ENCODE measurements at regions not wholly inside any gene's neighbourhood (a gene's known extent, or its start where the extent isn't known, plus 50 kb on each side); places are given as distances from the start of the nearest gene placed in this dataset.

DNA sequence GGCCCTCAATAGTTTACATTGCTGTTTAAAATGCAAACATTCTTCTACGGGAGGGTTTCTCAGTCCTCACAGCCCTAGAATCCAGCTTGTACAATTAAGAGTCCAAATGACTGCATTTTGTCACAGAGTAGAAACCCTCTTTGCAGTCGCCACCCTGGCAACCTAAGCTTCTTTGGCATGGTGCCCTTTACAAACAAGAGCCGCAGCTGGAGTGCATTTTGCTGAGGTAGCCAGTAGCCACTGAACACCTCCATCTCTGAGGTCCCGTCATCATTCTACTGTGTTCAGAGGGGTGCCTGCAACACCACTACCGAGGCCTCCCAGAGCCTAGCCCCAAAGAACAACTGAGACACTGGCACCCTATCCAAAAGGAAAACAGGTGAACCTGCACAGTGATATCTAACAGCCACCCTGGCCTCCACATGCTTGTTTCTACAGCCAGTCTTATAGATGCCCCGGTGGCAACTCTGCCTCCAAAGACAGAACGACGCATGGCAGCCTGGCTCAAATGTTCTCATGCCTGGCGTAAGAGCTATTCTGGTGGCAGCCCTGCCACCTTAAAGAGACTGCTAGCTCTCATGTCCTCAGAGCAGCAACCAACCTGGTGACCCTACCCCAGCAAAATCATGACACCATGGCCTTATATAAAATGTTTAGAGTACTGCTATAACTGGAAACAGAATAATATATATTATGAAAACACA lies 801.9 kb downstream of the TECRL start:
- Mint-ChIP-seq H3K27ac (no peak overlapping the region), H3K4me1 (no peaks in the 10 kb centered on the region), H3K4me3 (no peak overlapping the region), H3K36me3 (no peaks in the 10 kb centered on the region), H3K9me3 (peaks cover 2% of the 10 kb centered on the region), H3K27me3 (no peaks in the 10 kb centered on the region)
- ATAC-seq (ENCODE audit: low read depth) (no peak), DNase-seq (no peak)
- POLR2A ChIA-PET: no interaction called here

DNA sequence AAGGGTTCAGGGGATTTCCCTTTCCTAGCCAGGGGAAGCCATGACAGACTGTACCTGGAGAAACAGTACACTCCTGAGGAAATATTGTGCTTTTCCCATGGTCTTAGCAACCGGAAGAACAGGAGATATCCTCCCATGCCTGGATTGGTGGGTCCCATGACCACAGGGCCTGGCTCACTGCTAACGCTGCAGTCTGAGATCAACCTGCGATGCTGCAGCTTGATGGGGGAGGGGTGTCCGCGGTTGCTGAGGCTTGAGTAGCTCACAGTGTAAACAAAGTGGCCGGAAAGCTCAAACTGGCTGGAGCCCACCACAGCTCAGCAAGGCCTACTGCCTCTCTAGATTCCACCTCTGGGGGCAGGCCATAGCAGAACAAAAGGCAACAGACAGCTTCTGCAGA lies 819.5 kb downstream of the TECRL start:
- DNase-seq: no peak
- H3K27me3 Mint-ChIP-seq: no peaks in the 10 kb centered on the region
- H3K4me1 Mint-ChIP-seq: no peaks in the 10 kb centered on the region
- ATAC-seq (ENCODE audit: low read depth): no peak
- H3K9me3 Mint-ChIP-seq: peaks cover 13% of the 10 kb centered on the region
- H3K27ac Mint-ChIP-seq: no peak overlapping the region
- POLR2A ChIA-PET: no interaction called here
- H3K36me3 Mint-ChIP-seq: no peaks in the 10 kb centered on the region
- H3K4me3 Mint-ChIP-seq: no peak overlapping the region

DNA sequence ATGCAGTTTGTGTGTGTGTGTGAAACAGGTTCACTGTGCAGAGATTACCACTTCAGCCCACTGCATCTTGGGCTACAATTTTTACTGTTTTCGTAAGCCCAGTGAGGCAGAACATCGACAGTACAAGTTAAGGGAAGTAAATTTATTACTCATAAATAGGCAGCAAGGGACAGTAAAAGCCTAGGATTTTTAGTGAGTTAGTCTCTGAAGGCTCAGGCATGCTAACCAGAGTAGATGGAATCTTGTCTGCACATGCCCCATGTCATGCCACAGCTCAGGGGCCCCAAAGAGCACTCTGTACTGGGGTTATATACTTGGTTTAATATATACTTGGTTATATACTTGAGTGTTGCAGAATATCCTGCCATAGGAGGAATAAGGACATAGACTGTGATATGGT lies 825.7 kb downstream of the TECRL start:
- Mint-ChIP-seq H3K9me3 (peaks cover 2% of the 10 kb centered on the region), H3K4me3 (no peak overlapping the region), H3K27ac (no peak overlapping the region), H3K27me3 (no peaks in the 10 kb centered on the region), H3K36me3 (no peaks in the 10 kb centered on the region), H3K4me1 (no peaks in the 10 kb centered on the region)
- ATAC-seq (ENCODE audit: low read depth) (no peak), DNase-seq (no peak)
- POLR2A ChIA-PET: no interaction called here

- ATAC-seq (ENCODE audit: low read depth) (no peak), DNase-seq (no peak)
- H3K9me3 Mint-ChIP-seq: peaks cover 2% of the 10 kb centered on the region
- POLR2A ChIA-PET: no interaction called here
- no peaks in the 10 kb centered on the region for H3K36me3 Mint-ChIP-seq
- no peak overlapping the region for H3K4me3 Mint-ChIP-seq
- H3K27me3 Mint-ChIP-seq: no peaks in the 10 kb centered on the region
- no peaks in the 10 kb centered on the region for H3K4me1 Mint-ChIP-seq
- H3K27ac Mint-ChIP-seq: no peak overlapping the region
Observed at GRCh38 chr4:63583007-63583406, 826.2 kb downstream of the TECRL start.

- no peak for ATAC-seq (ENCODE audit: low read depth)
- H3K9me3 Mint-ChIP-seq: peaks cover 4% of the 10 kb centered on the region
- no peak for DNase-seq
- H3K27ac Mint-ChIP-seq: no peak overlapping the region
- H3K4me1 Mint-ChIP-seq: no peaks in the 10 kb centered on the region
- POLR2A ChIA-PET: no interaction called here
- H3K4me3 Mint-ChIP-seq: no peak overlapping the region
- H3K27me3 Mint-ChIP-seq: no peaks in the 10 kb centered on the region
- H3K36me3 Mint-ChIP-seq: no peaks in the 10 kb centered on the region
Observed at GRCh38 chr4:63580796-63581475, 828.3 kb downstream of the TECRL start.

GRCh38 chr4:63578383-63578782 lies 830.9 kb downstream of the TECRL start:
- Mint-ChIP-seq H3K36me3 (no peaks in the 10 kb centered on the region), H3K27ac (no peak overlapping the region), H3K27me3 (no peaks in the 10 kb centered on the region), H3K9me3 (peaks cover 4% of the 10 kb centered on the region), H3K4me1 (no peaks in the 10 kb centered on the region), H3K4me3 (no peak overlapping the region)
- ATAC-seq (ENCODE audit: low read depth) (no peak), DNase-seq (no peak)
- POLR2A ChIA-PET: no interaction called here

- no peaks in the 10 kb centered on the region for H3K4me1 Mint-ChIP-seq
- ATAC-seq (ENCODE audit: low read depth): no peak
Observed at GRCh38 chr4:63566658-63567057, 842.6 kb downstream of the TECRL start.

DNA sequence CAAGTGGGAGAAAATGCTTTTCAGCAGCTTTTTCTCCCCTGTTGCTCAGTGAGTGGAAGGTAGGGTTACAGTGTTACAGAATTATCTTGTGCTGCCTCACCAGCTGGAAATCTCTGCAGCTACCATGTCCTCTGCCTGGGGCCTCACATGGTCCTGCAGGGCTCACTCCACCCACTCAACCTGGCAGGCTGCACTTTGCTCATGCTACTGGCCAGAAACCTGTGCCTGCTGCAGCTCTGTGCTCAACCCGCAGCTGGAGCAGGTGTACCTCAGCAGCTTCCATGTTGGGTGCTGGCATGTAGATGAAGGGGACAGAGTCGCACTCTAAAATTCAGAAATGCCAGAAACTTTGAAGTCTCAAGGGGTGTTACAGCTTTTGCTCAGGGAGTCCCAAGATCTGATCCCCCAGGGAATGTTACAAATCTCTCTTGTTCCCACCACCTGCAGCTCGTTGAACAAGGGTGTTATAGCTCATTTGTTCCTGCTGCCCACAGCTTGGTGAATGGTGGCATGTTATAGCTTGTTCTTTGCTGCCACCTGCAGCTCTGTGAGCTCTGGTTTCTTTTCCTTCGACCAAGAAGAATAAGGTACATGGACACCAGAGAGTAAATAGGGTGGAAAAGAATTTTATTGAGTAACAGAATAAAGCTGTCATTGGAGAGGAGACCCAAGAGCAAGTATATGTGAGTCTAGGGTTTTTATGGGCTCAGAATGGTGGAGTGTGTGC lies 845.8 kb downstream of the TECRL start:
- POLR2A ChIA-PET: no interaction called here
- H3K4me1 Mint-ChIP-seq: no peaks in the 10 kb centered on the region

More at GRCh38 chr4:63566658-63567057, 842.6 kb downstream of the TECRL start:
- peaks cover 4% of the 10 kb centered on the region for H3K9me3 Mint-ChIP-seq
- no peaks in the 10 kb centered on the region for H3K27me3 Mint-ChIP-seq
- no peak overlapping the region for H3K27ac Mint-ChIP-seq
- POLR2A ChIA-PET: no interaction called here
- H3K4me3 Mint-ChIP-seq: no peak overlapping the region
- no peak for DNase-seq
- H3K36me3 Mint-ChIP-seq: no peaks in the 10 kb centered on the region

DNA sequence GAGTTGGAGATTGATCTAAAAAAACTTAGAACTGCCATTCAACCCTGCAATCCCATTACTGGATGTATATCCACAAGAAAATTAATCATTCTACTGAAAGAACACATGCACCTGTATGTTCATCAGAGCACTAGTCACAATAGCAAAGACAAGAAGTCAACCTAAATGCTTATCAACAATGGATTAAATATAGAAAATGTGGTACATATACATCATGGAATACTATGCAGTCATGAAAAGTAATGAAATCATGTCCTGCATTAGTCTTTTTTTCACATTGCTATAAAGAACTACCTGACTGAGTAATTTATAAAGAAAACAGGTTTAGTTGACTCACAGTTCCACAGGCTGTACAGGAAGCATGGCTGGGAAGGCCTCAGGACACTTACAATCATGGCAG lies 850.5 kb downstream of the TECRL start:
- Mint-ChIP-seq H3K9me3 (peaks cover 4% of the 10 kb centered on the region), H3K27me3 (no peaks in the 10 kb centered on the region), H3K36me3 (no peaks in the 10 kb centered on the region), H3K4me3 (no peak overlapping the region), H3K27ac (no peak overlapping the region), H3K4me1 (no peaks in the 10 kb centered on the region)
- POLR2A ChIA-PET: no interaction called here
- no peak for DNase-seq
- no peak for ATAC-seq (ENCODE audit: low read depth)

More for the DNA sequence above, 845.8 kb downstream of the TECRL start:
- no peaks in the 10 kb centered on the region for H3K36me3 Mint-ChIP-seq
- peaks cover 6% of the 10 kb centered on the region for H3K9me3 Mint-ChIP-seq
- no peak overlapping the region for H3K4me3 Mint-ChIP-seq
- no peaks in the 10 kb centered on the region for H3K27me3 Mint-ChIP-seq
- DNase-seq: no peak
- no peak overlapping the region for H3K27ac Mint-ChIP-seq
- no peak for ATAC-seq (ENCODE audit: low read depth)

DNA sequence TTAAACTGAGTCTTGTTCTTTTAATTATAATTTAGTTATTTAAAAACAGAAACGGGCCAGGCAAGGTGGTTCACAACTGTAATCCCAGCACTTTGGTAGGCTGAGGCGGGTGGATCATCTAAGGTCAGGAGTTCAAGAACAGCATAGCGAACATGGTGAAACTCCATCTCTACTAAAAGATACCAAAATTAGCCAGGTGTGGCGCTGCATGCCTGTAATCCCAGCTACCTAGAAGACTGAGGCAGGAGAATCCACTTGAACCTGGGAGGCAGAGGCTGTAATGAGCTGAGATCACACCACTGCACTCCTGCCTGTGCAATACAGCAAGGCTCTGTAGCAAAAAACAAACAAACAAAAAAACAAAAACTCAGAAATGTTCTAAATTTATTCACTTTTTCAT lies 852.9 kb downstream of the TECRL start:
- DNase-seq (no peak), ATAC-seq (ENCODE audit: low read depth) (no peak)
- H3K36me3 Mint-ChIP-seq: no peaks in the 10 kb centered on the region
- POLR2A ChIA-PET: no interaction called here
- H3K27me3 Mint-ChIP-seq: no peaks in the 10 kb centered on the region
- no peaks in the 10 kb centered on the region for H3K4me1 Mint-ChIP-seq
- H3K4me3 Mint-ChIP-seq: no peak overlapping the region
- no peak overlapping the region for H3K27ac Mint-ChIP-seq
- H3K9me3 Mint-ChIP-seq: peaks cover 6% of the 10 kb centered on the region

- H3K4me3 Mint-ChIP-seq: no peak overlapping the region
- DNase-seq (no peak), ATAC-seq (ENCODE audit: low read depth) (no peak)
- H3K27ac Mint-ChIP-seq: no peak overlapping the region
- H3K9me3 Mint-ChIP-seq: peaks cover 4% of the 10 kb centered on the region
- no peaks in the 10 kb centered on the region for H3K36me3 Mint-ChIP-seq
- no peaks in the 10 kb centered on the region for H3K27me3 Mint-ChIP-seq
- POLR2A ChIA-PET: no interaction called here
- H3K4me1 Mint-ChIP-seq: no peaks in the 10 kb centered on the region
Observed at GRCh38 chr4:63553123-63553522, 856.1 kb downstream of the TECRL start.

GRCh38 chr4:63541828-63542227 lies 867.4 kb downstream of the TECRL start:
- POLR2A ChIA-PET: no interaction called here
- Mint-ChIP-seq H3K4me1 (no peaks in the 10 kb centered on the region), H3K4me3 (no peak overlapping the region), H3K36me3 (no peaks in the 10 kb centered on the region), H3K27ac (no peak overlapping the region), H3K9me3 (peaks cover 6% of the 10 kb centered on the region), H3K27me3 (no peaks in the 10 kb centered on the region)
- DNase-seq (no peak), ATAC-seq (ENCODE audit: low read depth) (no peak)

DNA sequence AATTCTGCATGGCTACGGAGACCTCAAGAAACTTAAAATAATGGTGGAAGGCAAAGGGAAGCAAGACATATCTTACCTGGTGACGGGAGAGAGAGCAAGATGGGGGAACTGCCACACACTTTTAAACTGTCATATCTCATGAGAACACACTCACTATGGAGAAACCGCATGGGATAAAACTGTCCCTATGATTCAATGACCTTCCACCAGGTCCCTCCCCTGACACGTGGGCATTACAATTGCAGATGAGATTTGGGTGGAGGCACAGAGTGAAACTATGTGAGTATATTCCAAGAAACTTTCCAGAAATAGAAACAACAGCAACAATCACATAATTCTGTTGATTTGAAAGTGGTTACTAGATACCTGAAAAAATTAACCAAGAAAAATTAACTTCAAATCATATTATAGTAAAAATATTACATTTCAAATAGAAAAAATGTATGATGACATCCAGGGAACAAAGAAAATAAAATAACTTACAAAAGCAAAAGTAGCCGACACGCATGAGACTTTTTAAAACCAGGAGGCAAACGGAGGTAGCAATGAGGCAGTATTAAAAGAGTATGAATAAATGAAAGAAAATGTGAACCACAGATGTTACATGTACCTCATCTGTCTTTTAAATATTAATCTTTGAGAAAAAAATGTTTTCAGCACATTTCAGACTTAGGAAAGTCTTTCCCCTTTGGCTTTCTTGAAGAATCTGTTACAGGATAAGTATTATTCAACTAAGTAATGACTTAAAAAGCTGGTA lies 879.5 kb downstream of the TECRL start:
- no peaks in the 10 kb centered on the region for H3K4me1 Mint-ChIP-seq
- no peak for DNase-seq
- no peak overlapping the region for H3K4me3 Mint-ChIP-seq
- no peak overlapping the region for H3K27ac Mint-ChIP-seq
- H3K27me3 Mint-ChIP-seq: no peaks in the 10 kb centered on the region
- H3K36me3 Mint-ChIP-seq: no peaks in the 10 kb centered on the region
- no peak for ATAC-seq (ENCODE audit: low read depth)
- POLR2A ChIA-PET: no interaction called here
- no peaks in the 10 kb centered on the region for H3K9me3 Mint-ChIP-seq

All from activated naive CD8-positive, alpha-beta T cell treated with anti-CD3 and anti-CD28 coated beads, Interleukin-2, amount 10 ng/mL, durations not matched to agents 7 days and 5 days (primary cell).